Cardiac muscle cell (in vitro differentiated cells and primary cell): ENCODE measurements at regions not wholly inside any gene's neighbourhood (a gene's known extent, or its start where the extent isn't known, plus 50 kb on each side); places are given as distances from the start of the nearest gene placed in this dataset.

Source experiments
- DNase-seq, 2 donors: peaks; one replicate each; pipeline versions ENCODE4 v3.0.0 to v3.0.0-alpha.2; 2010 to 2017; ENCODE audit warnings: low read depth in 1 of 2, low spot score in 1 of 2
- H3K27ac ChIP-seq: fragments of 200-600 bp; sonication (generic); 2 replicates; pipeline ENCODE4 v1.5.1; 2016
- H3K27me3 ChIP-seq: fragments of 200-600 bp; sonication (generic); 2 replicates; pipeline ENCODE4 v1.6.0; 2016; ENCODE audit warnings: control low read depth
- H3K36me3 ChIP-seq: fragments of 200-600 bp; sonication (generic); 2 replicates; pipeline ENCODE4 v1.5.1; 2016; ENCODE audit warnings: control low read depth
- H3K4me1 ChIP-seq: fragments of 200-600 bp; sonication (generic); 2 replicates; pipeline ENCODE4 v1.8.1; 2017; ENCODE audit warnings: low read depth, mild to moderate bottlenecking, mixed run types
- H3K4me3 ChIP-seq: fragments of 200-600 bp; sonication (generic); 2 replicates; pipeline ENCODE4 v1.5.1; 2016; ENCODE audit warnings: mild to moderate bottlenecking
- H3K9me3 ChIP-seq: fragments of 200-600 bp; sonication (generic); 2 replicates; pipeline ENCODE4 v1.5.1; 2017; ENCODE audit warnings: low read depth, mild to moderate bottlenecking, control low read depth
- TF ChIP-seq, protein P1 (sequence below): IDR thresholded peaks from 2 replicates; pipeline ENCODE4 v1.5.1; 2012; ENCODE audit warnings: low read depth, mild to moderate bottlenecking, low read length

DNA sequence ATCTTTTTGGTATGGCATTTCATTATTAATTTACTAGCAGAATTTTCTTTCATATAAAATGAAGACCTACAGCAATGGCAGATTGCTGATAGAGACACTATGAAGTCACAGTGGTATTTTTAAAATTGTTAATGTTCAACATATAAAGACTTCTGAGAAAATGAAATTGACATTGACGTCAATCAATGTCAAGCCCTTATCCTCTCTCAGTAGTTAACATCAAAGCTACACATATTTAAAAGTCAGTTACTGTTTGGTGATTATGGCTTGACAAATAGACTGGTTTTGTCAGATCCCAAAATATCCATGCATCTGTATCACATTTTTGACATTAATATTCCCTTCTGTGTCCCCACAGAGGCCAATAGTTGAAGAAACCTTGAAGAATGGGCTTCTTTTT, 1069.1 kb upstream of the SEL1L start:
- no peaks in the 10 kb centered on the region for H3K9me3 ChIP-seq
- no peak overlapping the region for H3K27ac ChIP-seq
- H3K36me3 ChIP-seq, result no peaks in the 10 kb centered on the region
- DNase-seq, result no peak
- TF ChIP-seq, protein P1, sequence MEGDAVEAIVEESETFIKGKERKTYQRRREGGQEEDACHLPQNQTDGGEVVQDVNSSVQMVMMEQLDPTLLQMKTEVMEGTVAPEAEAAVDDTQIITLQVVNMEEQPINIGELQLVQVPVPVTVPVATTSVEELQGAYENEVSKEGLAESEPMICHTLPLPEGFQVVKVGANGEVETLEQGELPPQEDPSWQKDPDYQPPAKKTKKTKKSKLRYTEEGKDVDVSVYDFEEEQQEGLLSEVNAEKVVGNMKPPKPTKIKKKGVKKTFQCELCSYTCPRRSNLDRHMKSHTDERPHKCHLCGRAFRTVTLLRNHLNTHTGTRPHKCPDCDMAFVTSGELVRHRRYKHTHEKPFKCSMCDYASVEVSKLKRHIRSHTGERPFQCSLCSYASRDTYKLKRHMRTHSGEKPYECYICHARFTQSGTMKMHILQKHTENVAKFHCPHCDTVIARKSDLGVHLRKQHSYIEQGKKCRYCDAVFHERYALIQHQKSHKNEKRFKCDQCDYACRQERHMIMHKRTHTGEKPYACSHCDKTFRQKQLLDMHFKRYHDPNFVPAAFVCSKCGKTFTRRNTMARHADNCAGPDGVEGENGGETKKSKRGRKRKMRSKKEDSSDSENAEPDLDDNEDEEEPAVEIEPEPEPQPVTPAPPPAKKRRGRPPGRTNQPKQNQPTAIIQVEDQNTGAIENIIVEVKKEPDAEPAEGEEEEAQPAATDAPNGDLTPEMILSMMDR, result no peak
- H3K4me3 ChIP-seq, result no peak overlapping the region
- peaks cover 3% of the 10 kb centered on the region for H3K4me1 ChIP-seq
- H3K27me3 ChIP-seq, result no peaks in the 10 kb centered on the region

DNA sequence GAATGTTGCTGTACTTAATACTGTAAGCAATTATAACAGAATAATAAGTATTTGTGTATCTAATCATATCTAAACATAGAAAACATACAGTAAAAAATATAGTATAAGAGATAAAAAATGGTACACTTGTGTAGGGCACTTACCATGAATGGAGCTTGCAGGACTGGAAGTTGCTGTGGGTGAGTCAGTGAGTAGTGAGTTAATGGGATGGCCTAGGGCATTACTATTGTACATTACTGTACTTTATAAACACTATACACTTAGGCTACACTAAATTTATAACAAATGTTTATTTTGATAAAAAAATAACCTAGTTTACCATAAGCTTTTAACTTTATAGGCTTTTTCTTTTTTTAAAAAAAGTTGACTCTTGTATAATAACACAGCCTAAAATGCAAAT, 1071.2 kb upstream of the SEL1L start:
- Histone ChIP-seq H3K4me3 (no peak overlapping the region), H3K9me3 (no peaks in the 10 kb centered on the region), H3K36me3 (no peaks in the 10 kb centered on the region), H3K27me3 (no peaks in the 10 kb centered on the region), H3K4me1 (peaks cover 7% of the 10 kb centered on the region), H3K27ac (no peak overlapping the region)
- no peak for DNase-seq
- TF ChIP-seq, protein P1, result no peak

DNA sequence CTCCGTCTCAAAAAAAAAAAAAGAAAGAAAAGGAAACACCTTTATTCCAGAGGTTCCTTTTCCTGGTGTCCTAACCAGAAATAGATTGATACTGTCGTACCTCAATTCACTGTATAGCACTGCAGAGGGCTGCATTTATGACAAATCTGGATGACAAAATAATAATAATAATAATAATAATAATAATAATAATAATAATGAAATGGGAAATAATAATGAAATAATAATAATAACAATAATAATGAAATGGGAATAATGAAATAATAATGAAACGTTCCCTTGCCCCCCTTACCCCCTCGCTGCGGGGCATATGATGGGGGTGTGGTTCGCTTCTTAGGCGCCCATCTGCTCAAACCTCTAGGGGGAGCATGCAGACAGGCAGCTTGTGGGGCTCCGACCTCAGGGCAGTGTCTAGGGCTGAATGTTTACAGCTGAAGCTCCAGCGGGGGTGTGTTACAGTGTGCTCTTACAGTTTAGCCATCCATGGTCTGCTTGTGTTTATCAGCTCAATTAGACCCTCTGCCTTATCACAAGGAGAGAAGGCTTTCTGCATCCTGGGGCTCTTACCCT, 1088.3 kb upstream of the SEL1L start:
- H3K4me3 ChIP-seq, result no peak overlapping the region

DNA sequence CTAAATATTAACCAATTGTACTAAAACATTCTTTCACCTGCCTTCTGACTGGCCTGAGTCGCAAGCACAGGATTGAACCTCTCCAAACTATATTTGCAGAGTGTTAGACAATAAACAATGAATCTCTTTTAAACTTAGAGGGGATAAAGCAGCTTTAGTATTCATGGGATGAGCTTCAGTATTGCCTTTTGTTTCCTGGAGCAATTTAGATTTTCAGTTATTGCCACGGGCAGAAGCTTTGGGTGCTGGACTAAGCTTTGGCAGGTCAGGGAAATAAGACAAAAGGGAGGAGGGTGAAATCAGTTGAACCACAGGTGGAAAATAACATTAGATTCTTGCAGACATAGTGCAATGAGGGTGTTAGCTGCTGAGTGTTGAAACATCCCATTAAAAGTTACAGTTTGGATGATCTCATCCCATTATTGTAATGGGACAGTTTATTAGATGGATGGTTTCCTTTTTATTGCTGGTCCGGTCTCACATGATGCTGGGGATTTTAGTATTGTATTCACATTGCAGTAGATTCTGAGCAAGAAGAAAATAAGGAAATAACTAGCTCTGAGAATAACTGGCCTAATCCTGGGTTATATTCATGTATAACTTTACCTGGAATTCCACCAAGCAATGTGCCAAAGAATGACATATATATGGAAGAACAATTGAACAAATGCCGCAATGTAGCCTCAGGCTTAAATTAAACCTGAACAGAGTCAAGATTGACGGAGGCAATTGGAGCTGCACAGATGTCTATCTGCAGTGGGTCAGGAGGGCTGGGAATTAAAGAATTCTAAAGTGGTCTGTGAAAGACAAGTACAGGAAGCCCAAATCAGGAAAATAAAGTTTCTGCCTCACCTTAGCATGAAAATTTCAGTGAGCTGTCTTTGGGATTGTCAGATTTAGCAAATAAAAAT, 1092.8 kb upstream of the SEL1L start:
- H3K4me3 ChIP-seq, result no peak overlapping the region
- H3K27me3 ChIP-seq, result no peaks in the 10 kb centered on the region
- no peaks in the 10 kb centered on the region for H3K4me1 ChIP-seq
- no peak for DNase-seq
- H3K27ac ChIP-seq, result no peak overlapping the region
- TF ChIP-seq, protein P1, result no peak
- H3K36me3 ChIP-seq, result no peaks in the 10 kb centered on the region
- H3K9me3 ChIP-seq, result no peaks in the 10 kb centered on the region

More for the DNA sequence above, 1088.3 kb upstream of the SEL1L start:
- TF ChIP-seq, protein P1, result no peak
- no peaks in the 10 kb centered on the region for H3K9me3 ChIP-seq
- H3K4me1 ChIP-seq, result no peaks in the 10 kb centered on the region
- no peaks in the 10 kb centered on the region for H3K27me3 ChIP-seq
- no peak overlapping the region for H3K27ac ChIP-seq
- DNase-seq, result no peak
- no peaks in the 10 kb centered on the region for H3K36me3 ChIP-seq

DNA sequence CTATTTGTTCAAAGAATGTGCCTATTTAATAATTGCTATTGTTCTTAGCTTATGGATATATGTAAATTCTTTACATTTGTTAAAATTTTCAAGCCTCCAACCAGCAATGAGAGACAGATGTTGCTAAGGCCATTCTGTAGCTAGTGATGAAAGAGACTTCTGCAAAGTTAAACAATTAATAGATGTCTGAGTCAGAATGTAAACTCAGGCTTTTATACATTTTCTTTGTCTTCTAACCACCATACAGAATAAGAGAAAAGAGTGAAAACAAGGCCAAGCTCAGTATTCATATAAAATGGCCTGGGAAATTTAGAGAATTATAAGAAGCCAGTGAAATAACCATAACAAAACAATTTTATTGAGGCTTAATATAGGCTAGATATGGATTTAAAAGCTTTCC, 1102.3 kb upstream of the SEL1L start:
- TF ChIP-seq, protein P1, result no peak
- no peaks in the 10 kb centered on the region for H3K9me3 ChIP-seq
- no peak for DNase-seq
- no peaks in the 10 kb centered on the region for H3K36me3 ChIP-seq
- H3K4me1 ChIP-seq, result no peaks in the 10 kb centered on the region
- H3K4me3 ChIP-seq, result no peak overlapping the region
- H3K27me3 ChIP-seq, result no peaks in the 10 kb centered on the region
- H3K27ac ChIP-seq, result no peak overlapping the region
